HG02981 (cell line): ENCODE measurements at regions not wholly inside any gene's neighbourhood (a gene's known extent, or its start where the extent isn't known, plus 50 kb on each side); places are given as distances from the start of the nearest gene placed in this dataset.
"Not testable (repeated sequence)": the region's sequence is repeated elsewhere in the genome, so short reads cannot be mapped to it uniquely, and the experiment has no call there.

ENCODE experiments used
- ATAC-seq: cut with Tn5 transposase; IDR thresholded peaks from one replicate; pipeline ENCODE4 v1.9.1; 2021; ENCODE audit warnings: mild to moderate bottlenecking, moderate library complexity; ENCODE audit not compliant: unreplicated experiment

- ATAC-seq: no peak
These were observed 269.0 kb downstream of the GOLGA6L6 start for GRCh38 chr15:20272422-20273184.

GRCh38 chr15:20271647-20272046, 270.0 kb downstream of the GOLGA6L6 start:
- no peak for ATAC-seq

GRCh38 chr15:20269956-20270355, 271.6 kb downstream of the GOLGA6L6 start:
- ATAC-seq: not testable (repeated sequence)

- not testable (repeated sequence) for ATAC-seq
These were observed 273.6 kb downstream of the GOLGA6L6 start for GRCh38 chr15:20267996-20268395.

DNA sequence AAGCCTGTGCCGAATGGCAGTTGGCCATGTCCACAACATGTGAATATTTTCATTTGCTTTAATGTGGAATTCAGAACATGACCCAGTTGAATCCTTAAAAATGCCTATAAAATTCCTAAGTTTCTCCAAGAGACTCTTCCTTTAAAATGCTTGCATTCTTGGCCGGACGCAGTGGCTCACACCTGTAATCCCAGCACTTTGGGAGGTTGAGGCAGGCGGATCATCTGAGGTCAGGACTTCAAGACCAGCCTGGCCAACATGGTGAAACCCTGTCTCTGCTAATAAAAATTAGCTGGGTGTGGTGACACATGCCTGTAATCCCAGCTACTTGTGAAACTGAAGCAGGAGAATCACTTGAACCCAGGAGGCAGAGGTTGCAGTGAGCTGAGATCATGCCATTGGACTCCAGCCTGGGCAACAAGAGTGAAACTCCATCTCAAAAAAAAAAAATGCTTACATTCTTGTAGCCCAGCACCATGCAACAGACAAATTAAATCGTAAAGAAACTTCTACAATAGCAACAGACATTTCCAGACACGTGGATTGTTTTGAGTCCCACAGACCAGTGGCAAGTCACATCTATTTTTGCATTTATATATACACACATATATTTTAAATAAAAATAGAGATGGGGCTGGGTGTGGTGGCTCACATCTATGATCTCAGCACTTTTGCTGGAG, 274.4 kb downstream of the GOLGA6L6 start:
- ATAC-seq: not testable (repeated sequence)

- ATAC-seq: not testable (repeated sequence)
These were observed 275.9 kb downstream of the GOLGA6L6 start for GRCh38 chr15:20265710-20266109.

- ATAC-seq: not testable (repeated sequence)
These were observed 280.0 kb downstream of the GOLGA6L6 start for GRCh38 chr15:20261321-20262280.

DNA sequence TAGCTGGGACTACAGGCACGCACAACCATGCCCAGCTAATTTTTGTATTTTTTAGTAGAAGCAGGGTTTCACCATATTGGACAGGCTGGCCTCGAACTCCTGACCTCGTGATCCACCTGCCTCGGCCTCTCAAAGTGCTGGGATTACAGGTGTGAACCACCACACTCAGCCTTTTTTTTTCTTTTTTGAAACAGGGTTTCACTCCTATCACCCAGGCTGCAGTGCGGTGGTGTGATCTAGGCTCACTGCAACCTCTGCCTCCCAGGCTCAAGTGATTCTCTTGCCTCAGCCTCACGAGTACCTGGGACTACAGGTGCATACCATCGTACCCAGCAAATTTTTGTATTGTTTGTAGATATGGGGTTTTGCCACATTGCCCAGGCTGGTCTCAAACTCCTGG, 280.9 kb downstream of the GOLGA6L6 start:
- ATAC-seq: not testable (repeated sequence)

- ATAC-seq: not testable (repeated sequence)
These were observed 281.9 kb downstream of the GOLGA6L6 start for GRCh38 chr15:20259559-20260190.

- ATAC-seq: not testable (repeated sequence)
These were observed 285.2 kb downstream of the GOLGA6L6 start for GRCh38 chr15:20256394-20256793.

DNA sequence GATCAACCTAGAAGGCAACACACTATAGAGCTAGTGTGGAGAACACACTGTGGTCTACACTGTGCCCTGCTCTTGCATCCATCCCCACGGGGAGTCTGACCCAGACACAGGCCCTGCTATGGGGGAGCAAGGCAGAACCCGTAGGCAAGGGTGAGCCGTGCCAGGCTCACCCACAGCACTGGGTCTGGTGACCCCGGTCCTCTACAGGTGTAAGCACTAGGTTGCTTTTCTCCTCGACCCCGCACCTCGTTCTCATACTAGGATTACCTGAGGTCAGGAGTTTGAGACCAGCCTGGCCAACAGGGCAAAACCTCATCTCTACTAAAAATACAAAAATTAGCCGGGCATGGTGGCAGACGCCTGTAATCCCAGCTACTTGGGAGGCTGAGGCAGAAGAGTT, 286.0 kb downstream of the GOLGA6L6 start:
- ATAC-seq: not testable (repeated sequence)

DNA sequence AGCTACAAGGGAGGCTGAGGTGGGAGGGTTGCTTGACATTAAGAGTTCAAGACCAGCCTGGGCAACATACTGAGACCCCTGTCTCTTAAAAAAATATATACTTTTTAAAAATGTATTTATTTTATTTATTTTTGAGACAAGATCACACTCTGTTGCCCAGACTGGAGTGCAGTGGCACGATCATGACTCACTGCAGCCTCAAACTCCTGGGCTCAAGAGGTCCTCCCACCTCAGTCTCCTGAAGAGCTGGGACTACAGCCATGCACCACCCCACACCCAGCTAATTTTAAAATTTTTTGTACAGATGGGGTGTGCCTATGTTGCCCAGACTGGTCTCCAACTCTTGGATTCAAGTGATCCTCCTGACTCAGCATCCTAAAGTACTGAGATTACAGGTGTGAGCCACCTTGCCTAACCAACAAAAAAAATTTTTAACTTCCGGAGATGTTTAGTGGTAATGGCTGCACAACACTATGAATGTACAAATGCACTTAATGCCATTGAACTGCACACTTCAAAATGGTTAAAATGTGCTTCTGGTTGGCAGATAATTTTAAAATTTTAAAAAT, 288.5 kb downstream of the GOLGA6L6 start:
- not testable (repeated sequence) for ATAC-seq

- ATAC-seq: not testable (repeated sequence)
These were observed 289.6 kb downstream of the GOLGA6L6 start for GRCh38 chr15:20252040-20252439.

DNA sequence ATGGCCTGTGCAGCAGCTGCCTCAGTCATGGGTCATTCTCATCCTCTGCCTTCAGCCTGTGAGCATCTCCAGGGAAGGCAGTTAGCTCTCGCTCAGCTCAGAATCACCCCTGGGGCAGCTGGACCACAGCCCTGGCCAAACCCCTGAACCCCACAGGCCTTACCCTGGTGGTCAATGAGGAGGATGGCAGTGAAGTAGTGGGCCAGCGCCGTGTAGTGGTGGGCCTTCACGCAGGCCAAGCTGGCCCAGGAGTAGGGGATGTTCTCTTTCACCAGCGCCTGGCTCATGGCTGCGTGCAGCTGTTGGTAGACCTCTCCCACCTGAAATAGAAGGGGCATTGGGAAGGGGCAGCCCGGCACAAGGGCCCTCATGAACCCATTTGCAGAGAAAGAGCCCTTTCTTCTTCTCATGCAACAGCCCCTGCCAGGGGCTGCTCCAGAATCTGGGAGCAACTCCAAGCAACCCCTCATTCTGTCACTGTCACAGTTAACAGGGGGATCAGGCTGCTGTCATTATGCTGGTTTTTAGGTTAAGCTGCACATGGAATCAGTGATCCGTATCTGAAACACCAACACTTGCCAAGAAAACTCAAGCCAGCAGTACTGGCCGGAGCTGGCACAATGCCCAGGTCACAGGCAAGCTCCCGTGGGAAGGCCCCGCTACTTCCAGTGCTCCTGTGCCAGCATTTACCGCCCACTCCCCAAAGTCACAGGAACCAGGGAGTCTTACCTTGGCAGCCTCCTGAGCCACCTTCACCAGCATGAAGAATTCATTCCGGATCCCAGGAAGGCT, 290.2 kb downstream of the GOLGA6L6 start:
- not testable (repeated sequence) for ATAC-seq

- not testable (repeated sequence) for ATAC-seq
These were observed 291.4 kb downstream of the GOLGA6L6 start for GRCh38 chr15:20250206-20250605.

- ATAC-seq: not testable (repeated sequence)
These were observed 292.0 kb downstream of the GOLGA6L6 start for GRCh38 chr15:20249677-20249970.

- not testable (repeated sequence) for ATAC-seq
These were observed 293.2 kb downstream of the GOLGA6L6 start for GRCh38 chr15:20248434-20248833.

DNA sequence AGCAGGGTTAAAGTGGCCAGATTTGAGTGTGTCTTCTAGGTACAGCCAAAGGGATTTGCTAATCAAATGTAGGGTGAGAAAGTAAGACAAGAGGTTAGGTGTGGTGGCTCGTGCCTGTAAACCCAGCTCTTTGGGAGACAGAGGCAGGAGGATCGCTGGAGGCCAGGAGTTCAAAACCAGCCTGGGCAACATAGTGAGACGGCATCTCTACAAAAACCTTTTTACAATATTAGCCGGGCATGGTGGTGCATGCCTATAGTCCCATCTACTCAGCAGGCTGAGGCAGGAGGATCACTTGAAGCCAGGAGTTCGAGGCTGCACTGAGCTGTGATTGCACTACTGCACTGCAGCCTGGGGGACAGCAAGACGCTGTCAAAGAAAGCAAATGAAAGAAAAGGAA, 294.5 kb downstream of the GOLGA6L6 start:
- not testable (repeated sequence) for ATAC-seq

DNA sequence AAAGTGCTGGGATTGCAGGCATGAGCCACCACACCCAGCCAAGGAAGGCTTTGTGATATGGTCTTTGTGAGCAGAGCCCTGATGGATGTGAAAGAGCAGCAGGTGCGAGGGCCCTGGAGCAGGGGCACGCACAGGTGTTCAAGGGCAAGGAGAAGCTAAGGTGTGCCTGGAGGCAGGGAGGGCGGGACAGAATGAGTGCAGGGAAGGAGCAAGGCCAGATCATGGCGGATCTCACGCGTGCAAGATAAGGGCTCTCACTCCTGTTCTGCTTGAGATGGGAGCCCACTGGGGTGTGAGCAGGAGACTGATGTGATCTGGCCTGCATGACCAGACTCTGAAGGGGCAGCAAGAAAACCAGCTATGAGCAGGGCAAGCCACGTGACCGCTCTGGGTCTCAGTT, 295.0 kb downstream of the GOLGA6L6 start:
- not testable (repeated sequence) for ATAC-seq

DNA sequence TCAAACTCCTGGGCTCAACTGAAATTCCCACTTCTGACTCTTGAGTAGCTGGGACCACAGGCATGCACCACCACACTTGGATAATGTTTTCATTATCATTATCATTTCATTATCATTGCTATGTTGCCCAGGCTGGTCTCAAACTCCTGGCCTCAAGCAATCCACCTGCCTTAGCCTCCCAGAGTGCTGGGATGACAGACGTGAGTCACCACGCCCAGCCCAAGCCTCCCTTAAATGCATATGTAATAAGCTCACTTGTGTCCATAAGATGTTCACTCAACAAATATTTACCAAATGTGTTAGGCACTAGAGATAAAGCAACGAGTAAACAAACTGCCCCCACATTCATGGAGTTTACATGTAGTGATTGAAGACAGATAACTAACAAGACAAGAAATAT, 295.7 kb downstream of the GOLGA6L6 start:
- not testable (repeated sequence) for ATAC-seq
